Astrocyte (in vitro differentiated cells and primary cell): ENCODE measurements at regions not wholly inside any gene's neighbourhood (a gene's known extent, or its start where the extent isn't known, plus 50 kb on each side); places are given as distances from the start of the nearest gene placed in this dataset.

Experiments used
- DNase-seq: peaks from one replicate; pipeline ENCODE4 v3.0.0-alpha.2; 2010; ENCODE audit warnings: low read depth
- FAIRE-seq: peaks from 2 replicates; lab custom pipeline; 2011; peaks lifted over from hg19 to GRCh38; lab: Jason Lieb, UNC
- H2AFZ ChIP-seq: 2 replicates; pipeline ENCODE4 v1.6.0; 2012; ENCODE audit warnings: low read depth, low read length, inconsistent platforms
- H3K27ac ChIP-seq: 2 replicates; pipeline ENCODE4 v1.5.1; 2011; ENCODE audit warnings: low read depth, low read length, inconsistent platforms
- H3K27me3 ChIP-seq: 2 replicates; pipeline ENCODE4 v1.6.0; 2011; ENCODE audit warnings: low read length, inconsistent platforms; ENCODE audit not compliant: insufficient read depth
- H3K36me3 ChIP-seq: 2 replicates; pipeline ENCODE4 v1.5.1; 2011; ENCODE audit warnings: low read length, inconsistent platforms; ENCODE audit not compliant: insufficient read depth
- H3K4me1 ChIP-seq: 2 replicates; pipeline ENCODE4 v1.5.1; 2011; ENCODE audit warnings: low read length, inconsistent platforms; ENCODE audit not compliant: insufficient read depth
- H3K4me2 ChIP-seq: 2 replicates; pipeline ENCODE4 v1.6.0; 2012; ENCODE audit warnings: low read length, inconsistent platforms
- H3K4me3 ChIP-seq: 2 replicates; pipeline ENCODE4 v1.5.1; 2011; ENCODE audit warnings: low read depth, mild to moderate bottlenecking, low read length, inconsistent platforms; ENCODE audit not compliant: insufficient read depth
- H3K79me2 ChIP-seq: 2 replicates; pipeline ENCODE4 v1.6.0; 2012; ENCODE audit warnings: mild to moderate bottlenecking, low read length, inconsistent platforms; ENCODE audit not compliant: insufficient read depth
- H3K9ac ChIP-seq: 2 replicates; pipeline ENCODE4 v1.6.0; 2012; ENCODE audit warnings: mild to moderate bottlenecking, low read length, inconsistent platforms
- H3K9me3 ChIP-seq: 2 replicates; pipeline ENCODE4 v1.5.1; 2012; ENCODE audit warnings: low read depth, mild to moderate bottlenecking, low read length, inconsistent platforms; ENCODE audit not compliant: insufficient read depth
- H4K20me1 ChIP-seq: 2 replicates; pipeline ENCODE4 v1.6.0; 2012; ENCODE audit warnings: low read length, inconsistent platforms; ENCODE audit not compliant: insufficient read depth
- H3K27ac Mint-ChIP-seq: one replicate; pipeline ENCODE4 v1.8.0; 2021; ENCODE audit warnings: mild to moderate bottlenecking, mixed read lengths; ENCODE audit not compliant: unreplicated experiment
- H3K27me3 Mint-ChIP-seq: one replicate; pipeline ENCODE4 v1.8.0; 2021; ENCODE audit warnings: low read depth, mixed read lengths; ENCODE audit not compliant: unreplicated experiment
- H3K36me3 Mint-ChIP-seq: one replicate; pipeline ENCODE4 v1.8.0; 2021; ENCODE audit warnings: low read depth, mixed read lengths; ENCODE audit not compliant: unreplicated experiment
- H3K4me1 Mint-ChIP-seq: one replicate; pipeline ENCODE4 v1.8.0; 2021; ENCODE audit warnings: low read depth, mixed read lengths; ENCODE audit not compliant: unreplicated experiment
- H3K4me3 Mint-ChIP-seq: one replicate; pipeline ENCODE4 v1.8.0; 2021; ENCODE audit warnings: mild to moderate bottlenecking, moderate library complexity, mixed read lengths; ENCODE audit not compliant: unreplicated experiment
- H3K9me3 Mint-ChIP-seq: one replicate; pipeline ENCODE4 v1.8.0; 2021; ENCODE audit warnings: mild to moderate bottlenecking, mixed read lengths; ENCODE audit not compliant: unreplicated experiment
- CTCF ChIP-seq: IDR thresholded peaks from 2 replicates; pipeline ENCODE4 v1.5.1; 2011; ENCODE audit warnings: low read depth, mild to moderate bottlenecking, inconsistent platforms, low read length, moderate library complexity; ENCODE audit not compliant: insufficient read depth
- EZH2 ChIP-seq: IDR thresholded peaks from 2 replicates; pipeline ENCODE4 v1.6.1; 2012; ENCODE audit warnings: mild to moderate bottlenecking, low read length, inconsistent platforms; ENCODE audit not compliant: insufficient read depth

- DNase-seq (peak; percentile 91), FAIRE-seq (no peak)
- Mint-ChIP-seq H3K36me3 (no peaks in the 10 kb centered on the region), H3K27ac (peak overlapping the region; percentile 72), H3K9me3 (peaks cover 11% of the 10 kb centered on the region), H3K27me3 (no peaks in the 10 kb centered on the region), H3K4me1 (peaks cover 41% of the 10 kb centered on the region), H3K4me3 (no peak overlapping the region)
- Histone ChIP-seq H3K4me2 (peak overlapping the region; percentile 73), H3K9me3 (no peaks in the 10 kb centered on the region), H3K36me3 (no peaks in the 10 kb centered on the region), H4K20me1 (no peaks in the 10 kb centered on the region), H3K27ac (peak overlapping the region; percentile 93), H3K4me1 (peaks cover 68% of the 10 kb centered on the region), H2AFZ (no peak overlapping the region), H3K4me3 (no peak overlapping the region), H3K9ac (peak overlapping the region; percentile 83), H3K27me3 (no peaks in the 10 kb centered on the region), H3K79me2 (no peaks in the 10 kb centered on the region)
- TF ChIP-seq CTCF (no peak), EZH2 (no peak)
Measured at GRCh38 chr6:44059359-44060346, 67.6 kb downstream of the MRPL14 start.

- no peaks in the 10 kb centered on the region for H3K27me3 ChIP-seq
- H3K4me2 ChIP-seq: peak overlapping the region; percentile 73
- Mint-ChIP-seq H3K4me3 (no peak overlapping the region), H3K36me3 (no peaks in the 10 kb centered on the region), H3K27ac (peak overlapping the region; percentile 59), H3K27me3 (no peaks in the 10 kb centered on the region), H3K9me3 (peaks cover 11% of the 10 kb centered on the region), H3K4me1 (peaks cover 44% of the 10 kb centered on the region)
- FAIRE-seq: peak; percentile 71
- H3K79me2 ChIP-seq: no peaks in the 10 kb centered on the region
- no peak overlapping the region for H2AFZ ChIP-seq
- H3K9ac ChIP-seq: peak overlapping the region; percentile 83
- no peaks in the 10 kb centered on the region for H4K20me1 ChIP-seq
- no peak for TF ChIP-seq EZH2
- TF ChIP-seq CTCF: no peak
- peak overlapping the region; percentile 93 for H3K27ac ChIP-seq
- H3K36me3 ChIP-seq: no peaks in the 10 kb centered on the region
- H3K4me3 ChIP-seq: no peak overlapping the region
- H3K4me1 ChIP-seq: peaks cover 68% of the 10 kb centered on the region
- H3K9me3 ChIP-seq: no peaks in the 10 kb centered on the region
- peak; percentile 100 for DNase-seq
Measured at GRCh38 chr6:44058617-44059358, 68.5 kb downstream of the MRPL14 start.
